Keratinocyte (primary cell): ENCODE measurements at regions not wholly inside any gene's neighbourhood (a gene's known extent, or its start where the extent isn't known, plus 50 kb on each side); places are given as distances from the start of the nearest gene placed in this dataset.

Experiments used
- DNase-seq: peaks from one replicate; pipeline ENCODE4 v3.0.0-alpha.2; 2011; ENCODE audit warnings: low read depth, missing footprints, low spot score
- FAIRE-seq: peaks from 2 replicates; lab custom pipeline; 2011; peaks lifted over from hg19 to GRCh38; lab: Jason Lieb, UNC
- H2AFZ ChIP-seq: 2 replicates; pipeline ENCODE4 v1.6.0; 2012; ENCODE audit warnings: low read length, control low read depth, inconsistent platforms; ENCODE audit not compliant: control insufficient read depth
- H3K27ac ChIP-seq: 2 replicates; pipeline ENCODE4 v1.5.1; 2011; ENCODE audit warnings: low read length; ENCODE audit not compliant: control insufficient read depth, insufficient read depth
- H3K27me3 ChIP-seq: 3 replicates; pipeline ENCODE4 v1.6.0; 2011; ENCODE audit warnings: low read length; ENCODE audit not compliant: control insufficient read depth, insufficient read depth; ENCODE audit errors: extremely low read depth
- H3K36me3 ChIP-seq, 2 experiments: 2 replicates in 1 of 2; 3 replicates in 1 of 2; pipeline ENCODE4 v1.5.1; 2011; ENCODE audit warnings: low read length in 2 of 2, mild to moderate bottlenecking in 1 of 2; ENCODE audit not compliant: control insufficient read depth in 2 of 2, insufficient read depth in 2 of 2; ENCODE audit errors: extremely low read depth in 1 of 2
- H3K4me1 ChIP-seq: 3 replicates; pipeline ENCODE4 v1.5.1; 2011; ENCODE audit warnings: low read length; ENCODE audit not compliant: control insufficient read depth, insufficient read depth; ENCODE audit errors: extremely low read depth
- H3K4me2 ChIP-seq: 3 replicates; pipeline ENCODE4 v1.6.0; 2011; ENCODE audit warnings: low read depth, low read length; ENCODE audit not compliant: control insufficient read depth, insufficient read depth; ENCODE audit errors: extremely low read depth
- H3K4me3 ChIP-seq, 3 experiments: fragments of 200-600 bp in 1 of 3; sonication (generic) in 1 of 3; 2 replicates in 2 of 3; 3 replicates in 1 of 3; pipeline ENCODE4 v1.5.1; 2011 to 2016; ENCODE audit warnings: low read length in 3 of 3, mild to moderate bottlenecking in 3 of 3, control low read depth in 2 of 3, inconsistent platforms in 1 of 3, low read depth in 1 of 3, mixed read lengths in 1 of 3, mixed run types in 1 of 3, moderate library complexity in 1 of 3; ENCODE audit not compliant: control insufficient read depth in 2 of 3, insufficient read depth in 2 of 3; ENCODE audit errors: extremely low read depth in 1 of 3
- H3K79me2 ChIP-seq: 2 replicates; pipeline ENCODE4 v1.6.0; 2012; ENCODE audit warnings: low read length; ENCODE audit not compliant: control insufficient read depth, insufficient read depth
- H3K9ac ChIP-seq: 3 replicates; pipeline ENCODE4 v1.6.0; 2011; ENCODE audit warnings: low read length; ENCODE audit not compliant: control insufficient read depth, insufficient read depth; ENCODE audit errors: extremely low read depth
- H3K9me1 ChIP-seq: 3 replicates; pipeline ENCODE4 v1.6.0; 2011; ENCODE audit warnings: low read length; ENCODE audit not compliant: control insufficient read depth, insufficient read depth; ENCODE audit errors: extremely low read depth
- H3K9me3 ChIP-seq: 2 replicates; pipeline ENCODE4 v1.5.1; 2012; ENCODE audit warnings: low read depth, low read length; ENCODE audit not compliant: control insufficient read depth
- H4K20me1 ChIP-seq: 3 replicates; pipeline ENCODE4 v1.6.0; 2011; ENCODE audit warnings: low read length; ENCODE audit not compliant: control insufficient read depth, insufficient read depth; ENCODE audit errors: extremely low read depth
- EZH2 ChIP-seq: IDR thresholded peaks from one replicate; pipeline ENCODE4 v1.6.1; 2012; ENCODE audit warnings: inconsistent platforms, mild to moderate bottlenecking, low read length, moderate library complexity
- dilution Hi-C: fragments of 300-500 bp; cut with MboI; formaldehyde crosslinking; loops from one replicate; pipeline ENCODE4 v1.7.0; 2020; ENCODE audit warnings: low sequenced_read_pairs; ENCODE audit not compliant: extremely low pct_ligation_motif_present
- TF ChIP-seq, protein P1 (sequence below), 3 experiments: IDR thresholded peaks in 1 of 3; conservative IDR thresholded peaks in 1 of 3; optimal IDR thresholded peaks in 1 of 3; 2 replicates in 2 of 3; 3 replicates in 1 of 3; pipeline versions ENCODE3 to v1.5.1; 2011; ENCODE audit warnings: low read length in 3 of 3, mild to moderate bottlenecking in 3 of 3, moderate library complexity in 2 of 3, control low read depth in 1 of 3, inconsistent platforms in 1 of 3; ENCODE audit not compliant: insufficient read depth in 2 of 3; ENCODE audit errors: extremely low read depth in 1 of 3

DNA sequence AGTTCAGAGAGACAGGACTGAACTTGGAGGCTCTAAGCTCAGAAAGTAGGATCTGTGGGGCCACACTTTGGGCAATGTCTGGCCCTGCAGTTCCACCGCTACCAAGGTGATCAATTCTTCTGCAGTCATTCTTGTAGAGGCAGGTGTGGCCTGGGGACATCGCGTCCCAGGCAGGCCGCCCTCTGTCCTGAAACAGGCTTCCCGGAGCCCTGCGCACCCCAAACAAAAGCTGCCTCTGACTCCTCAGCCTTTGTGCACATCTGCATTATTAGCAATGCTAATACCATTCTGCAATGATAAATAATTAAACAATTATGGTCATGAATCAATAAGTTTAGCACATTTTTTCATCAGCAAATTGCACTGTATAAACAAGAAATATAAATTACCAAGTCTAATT, 160.2 kb downstream of the URI1 start:
- TF ChIP-seq EZH2: no peak
- TF ChIP-seq, protein P1, sequence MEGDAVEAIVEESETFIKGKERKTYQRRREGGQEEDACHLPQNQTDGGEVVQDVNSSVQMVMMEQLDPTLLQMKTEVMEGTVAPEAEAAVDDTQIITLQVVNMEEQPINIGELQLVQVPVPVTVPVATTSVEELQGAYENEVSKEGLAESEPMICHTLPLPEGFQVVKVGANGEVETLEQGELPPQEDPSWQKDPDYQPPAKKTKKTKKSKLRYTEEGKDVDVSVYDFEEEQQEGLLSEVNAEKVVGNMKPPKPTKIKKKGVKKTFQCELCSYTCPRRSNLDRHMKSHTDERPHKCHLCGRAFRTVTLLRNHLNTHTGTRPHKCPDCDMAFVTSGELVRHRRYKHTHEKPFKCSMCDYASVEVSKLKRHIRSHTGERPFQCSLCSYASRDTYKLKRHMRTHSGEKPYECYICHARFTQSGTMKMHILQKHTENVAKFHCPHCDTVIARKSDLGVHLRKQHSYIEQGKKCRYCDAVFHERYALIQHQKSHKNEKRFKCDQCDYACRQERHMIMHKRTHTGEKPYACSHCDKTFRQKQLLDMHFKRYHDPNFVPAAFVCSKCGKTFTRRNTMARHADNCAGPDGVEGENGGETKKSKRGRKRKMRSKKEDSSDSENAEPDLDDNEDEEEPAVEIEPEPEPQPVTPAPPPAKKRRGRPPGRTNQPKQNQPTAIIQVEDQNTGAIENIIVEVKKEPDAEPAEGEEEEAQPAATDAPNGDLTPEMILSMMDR (optimal IDR thresholded peaks at IDR 0.05 in 1 of 3, IDR thresholded peaks at IDR 0.05 in 1 of 3, conservative IDR thresholded peaks at IDR 0.05 in 1 of 3; ENCODE audit: extremely low read depth in 1 of 3, insufficient read depth in 2 of 3, low read length in 3 of 3): no peak
- Histone ChIP-seq H3K36me3 (no peaks in the 10 kb centered on the region), H4K20me1 (no peaks in the 10 kb centered on the region), H3K27me3 (no peaks in the 10 kb centered on the region), H3K4me2 (no peak overlapping the region), H3K27ac (no peak overlapping the region), H3K4me1 (no peaks in the 10 kb centered on the region), H3K9me1 (no peaks in the 10 kb centered on the region), H2AFZ (no peak overlapping the region), H3K4me3 (no peak overlapping the region), H3K9ac (no peak overlapping the region), H3K9me3 (peaks cover 5% of the 10 kb centered on the region), H3K79me2 (no peaks in the 10 kb centered on the region)
- dilution Hi-C loops: no loop called here
- DNase-seq (no peak), FAIRE-seq (no peak)

DNA sequence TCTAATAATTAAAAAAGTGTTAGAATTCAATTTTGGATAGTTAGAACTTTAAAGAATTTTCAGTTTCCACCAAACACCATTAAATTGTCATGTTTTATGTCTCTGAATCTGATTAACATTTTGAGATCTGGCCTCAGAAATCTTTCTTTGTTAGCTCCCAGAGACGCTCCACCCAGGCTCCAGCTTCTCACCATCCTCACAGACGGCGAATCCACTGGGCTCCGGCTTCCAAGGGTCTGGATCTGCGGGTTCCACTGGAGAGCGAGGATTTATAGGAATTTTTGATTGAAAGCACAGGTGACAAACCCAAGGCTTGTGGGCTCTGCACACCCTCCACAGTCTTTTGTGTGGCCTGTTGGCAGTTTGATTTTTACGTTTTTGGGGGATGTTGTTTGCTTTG, 160.6 kb downstream of the URI1 start:
- Histone ChIP-seq H3K4me3 (no peak overlapping the region), H3K27me3 (no peaks in the 10 kb centered on the region), H3K4me1 (no peaks in the 10 kb centered on the region), H3K9me3 (peaks cover 5% of the 10 kb centered on the region), H2AFZ (no peak overlapping the region), H3K4me2 (no peak overlapping the region), H3K79me2 (no peaks in the 10 kb centered on the region), H3K9me1 (no peaks in the 10 kb centered on the region), H3K27ac (no peak overlapping the region), H3K36me3 (no peaks in the 10 kb centered on the region), H3K9ac (no peak overlapping the region), H4K20me1 (no peaks in the 10 kb centered on the region)
- DNase-seq (no peak), FAIRE-seq (no peak)
- TF ChIP-seq, protein P1 (optimal IDR thresholded peaks at IDR 0.05 in 1 of 3, IDR thresholded peaks at IDR 0.05 in 1 of 3, conservative IDR thresholded peaks at IDR 0.05 in 1 of 3; ENCODE audit: extremely low read depth in 1 of 3, insufficient read depth in 2 of 3, low read length in 3 of 3): no peak
- TF ChIP-seq EZH2: no peak
- dilution Hi-C loops: no loop called here
